ENCODE measurements at regions not wholly inside any gene's neighbourhood (a gene's known extent, or its start where the extent isn't known, plus 50 kb on each side); places are given as distances from the start of the nearest gene placed in this dataset.

GRCh38 chr16:64276646-64277045, 845.2 kb downstream of the CDH11 start:
- TF ChIP-seq CTCF (IDR thresholded peaks at IDR 0.05; ENCODE audit: low read depth, low read length, poor library complexity, severe bottlenecking) (no peak), EZH2phosphoT487 (IDR thresholded peaks at IDR 0.05; ENCODE audit: borderline replicate concordance, low read length) (no peak)

All from DOHH2 (cell line).